ENCODE measurements at regions not wholly inside any gene's neighbourhood (a gene's known extent, or its start where the extent isn't known, plus 50 kb on each side); places are given as distances from the start of the nearest gene placed in this dataset.
"Not testable (repeated sequence)": the region's sequence is repeated elsewhere in the genome, so short reads cannot be mapped to it uniquely, and the experiment has no call there.

DNA sequence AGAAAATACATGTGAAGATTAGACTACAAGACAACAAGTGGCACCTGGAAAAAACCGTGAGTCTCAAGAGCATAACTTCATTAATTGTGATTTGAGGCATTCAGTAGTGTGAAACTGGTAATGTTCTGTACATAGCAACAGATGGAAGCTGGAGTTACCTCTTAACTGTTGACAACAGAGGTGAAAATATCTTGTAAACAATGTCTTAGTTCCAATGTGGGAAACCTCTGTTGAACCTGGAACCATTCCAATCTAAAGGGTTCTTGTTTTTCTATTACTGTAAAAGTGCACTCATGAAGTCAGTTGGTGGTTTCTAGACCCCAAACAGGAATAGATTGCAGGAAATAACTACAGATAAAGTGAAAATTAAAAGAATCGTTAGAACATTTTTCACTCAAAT, 728.4 kb downstream of the SLITRK1 start:
- Histone ChIP-seq H3K27ac (ENCODE audit: low read depth, low read length) (no peak overlapping the region), H3K9me3 (ENCODE audit: control insufficient read depth in 3 of 3, low read length in 3 of 3) (no peaks in the 10 kb centered on the region), H3K4me3 (ENCODE audit: low read length in 3 of 3) (no peak overlapping the region), H3K36me3 (ENCODE audit: control insufficient read depth in 3 of 3, insufficient read depth in 3 of 3, low read length in 3 of 3) (no peaks in the 10 kb centered on the region), H3K4me1 (ENCODE audit: control insufficient read depth in 3 of 3, insufficient read depth in 3 of 3, low read length in 3 of 3) (no peaks in the 10 kb centered on the region), H3K27me3 (ENCODE audit: control insufficient read depth in 3 of 3, insufficient read depth in 3 of 3, low read length in 3 of 3) (no peaks in the 10 kb centered on the region), H3K9ac (ENCODE audit: low read depth in 1 of 3, low read length in 3 of 3) (no peak overlapping the region)

DNA sequence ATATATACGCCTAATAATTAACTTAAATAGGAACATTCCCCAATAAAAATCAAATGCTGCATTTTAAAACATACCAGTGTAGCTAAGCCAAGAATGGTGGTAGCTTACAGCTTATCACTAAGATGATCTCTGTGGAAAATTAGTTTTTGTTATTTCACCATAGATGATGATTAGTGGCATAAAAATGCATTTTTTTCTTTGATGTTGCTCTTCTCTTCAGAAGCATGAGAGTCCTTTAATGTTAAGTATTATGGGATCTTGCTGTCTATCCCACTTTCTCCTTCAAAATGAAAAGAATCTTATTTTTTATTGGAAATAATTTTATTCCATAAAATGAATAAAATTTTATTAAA, 731.0 kb downstream of the SLITRK1 start:
- no peaks in the 10 kb centered on the region for H3K27me3 ChIP-seq (ENCODE audit: control insufficient read depth in 3 of 3, insufficient read depth in 3 of 3, low read length in 3 of 3)
- H3K36me3 ChIP-seq (ENCODE audit: control insufficient read depth in 3 of 3, insufficient read depth in 3 of 3, low read length in 3 of 3), result no peaks in the 10 kb centered on the region
- H3K9me3 ChIP-seq (ENCODE audit: control insufficient read depth in 3 of 3, low read length in 3 of 3), result no peaks in the 10 kb centered on the region
- H3K27ac ChIP-seq (ENCODE audit: low read depth, low read length), result no peak overlapping the region
- H3K9ac ChIP-seq (ENCODE audit: low read depth in 1 of 3, low read length in 3 of 3), result no peak overlapping the region
- no peaks in the 10 kb centered on the region for H3K4me1 ChIP-seq (ENCODE audit: control insufficient read depth in 3 of 3, insufficient read depth in 3 of 3, low read length in 3 of 3)
- no peak overlapping the region for H3K4me3 ChIP-seq (ENCODE audit: low read length in 3 of 3)

GRCh38 chr13:83150616-83151307, 731.5 kb downstream of the SLITRK1 start:
- Histone ChIP-seq H3K9me3 (ENCODE audit: control insufficient read depth in 3 of 3, low read length in 3 of 3) (no peaks in the 10 kb centered on the region), H3K27me3 (ENCODE audit: control insufficient read depth in 3 of 3, insufficient read depth in 3 of 3, low read length in 3 of 3) (no peaks in the 10 kb centered on the region), H3K27ac (ENCODE audit: low read depth, low read length) (no peak overlapping the region), H3K4me3 (ENCODE audit: low read length in 3 of 3) (no peak overlapping the region), H3K36me3 (ENCODE audit: control insufficient read depth in 3 of 3, insufficient read depth in 3 of 3, low read length in 3 of 3) (no peaks in the 10 kb centered on the region), H3K9ac (ENCODE audit: low read depth in 1 of 3, low read length in 3 of 3) (no peak overlapping the region), H3K4me1 (ENCODE audit: control insufficient read depth in 3 of 3, insufficient read depth in 3 of 3, low read length in 3 of 3) (no peaks in the 10 kb centered on the region)

GRCh38 chr13:83136660-83137059, 745.6 kb downstream of the SLITRK1 start:
- H3K27me3 ChIP-seq (ENCODE audit: control insufficient read depth in 3 of 3, insufficient read depth in 3 of 3, low read length in 3 of 3), result no peaks in the 10 kb centered on the region
- H3K9me3 ChIP-seq (ENCODE audit: control insufficient read depth in 3 of 3, low read length in 3 of 3), result peaks cover 0 to 6% (median 0%) of the 10 kb centered on the region in 3 donors
- no peak overlapping the region for H3K9ac ChIP-seq (ENCODE audit: low read depth in 1 of 3, low read length in 3 of 3)
- no peaks in the 10 kb centered on the region for H3K4me1 ChIP-seq (ENCODE audit: control insufficient read depth in 3 of 3, insufficient read depth in 3 of 3, low read length in 3 of 3)
- no peak overlapping the region for H3K4me3 ChIP-seq (ENCODE audit: low read length in 3 of 3)
- no peaks in the 10 kb centered on the region for H3K36me3 ChIP-seq (ENCODE audit: control insufficient read depth in 3 of 3, insufficient read depth in 3 of 3, low read length in 3 of 3)
- no peak overlapping the region for H3K27ac ChIP-seq (ENCODE audit: low read depth, low read length)

- H3K27ac ChIP-seq (ENCODE audit: low read depth, low read length), result no peak overlapping the region
- H3K27me3 ChIP-seq (ENCODE audit: control insufficient read depth in 3 of 3, insufficient read depth in 3 of 3, low read length in 3 of 3), result no peaks in the 10 kb centered on the region
- no peak overlapping the region for H3K4me3 ChIP-seq (ENCODE audit: low read length in 3 of 3)
- no peaks in the 10 kb centered on the region for H3K36me3 ChIP-seq (ENCODE audit: control insufficient read depth in 3 of 3, insufficient read depth in 3 of 3, low read length in 3 of 3)
- no peaks in the 10 kb centered on the region for H3K4me1 ChIP-seq (ENCODE audit: control insufficient read depth in 3 of 3, insufficient read depth in 3 of 3, low read length in 3 of 3)
- H3K9ac ChIP-seq (ENCODE audit: low read depth in 1 of 3, low read length in 3 of 3), result no peak overlapping the region
- no peaks in the 10 kb centered on the region for H3K9me3 ChIP-seq (ENCODE audit: control insufficient read depth in 3 of 3, low read length in 3 of 3)
Measured at GRCh38 chr13:83125791-83126190, 756.5 kb downstream of the SLITRK1 start.

GRCh38 chr13:83121896-83122295, 760.4 kb downstream of the SLITRK1 start:
- no peaks in the 10 kb centered on the region for H3K36me3 ChIP-seq (ENCODE audit: control insufficient read depth in 3 of 3, insufficient read depth in 3 of 3, low read length in 3 of 3)
- no peaks in the 10 kb centered on the region for H3K27me3 ChIP-seq (ENCODE audit: control insufficient read depth in 3 of 3, insufficient read depth in 3 of 3, low read length in 3 of 3)
- no peak overlapping the region for H3K9ac ChIP-seq (ENCODE audit: low read depth in 1 of 3, low read length in 3 of 3)
- H3K27ac ChIP-seq (ENCODE audit: low read depth, low read length), result no peak overlapping the region
- no peaks in the 10 kb centered on the region for H3K4me1 ChIP-seq (ENCODE audit: control insufficient read depth in 3 of 3, insufficient read depth in 3 of 3, low read length in 3 of 3)
- no peak overlapping the region for H3K4me3 ChIP-seq (ENCODE audit: low read length in 3 of 3)
- no peaks in the 10 kb centered on the region for H3K9me3 ChIP-seq (ENCODE audit: control insufficient read depth in 3 of 3, low read length in 3 of 3)

GRCh38 chr13:83117046-83117445, 765.2 kb downstream of the SLITRK1 start:
- H3K4me1 ChIP-seq (ENCODE audit: control insufficient read depth in 3 of 3, insufficient read depth in 3 of 3, low read length in 3 of 3), result no peaks in the 10 kb centered on the region
- no peaks in the 10 kb centered on the region for H3K27me3 ChIP-seq (ENCODE audit: control insufficient read depth in 3 of 3, insufficient read depth in 3 of 3, low read length in 3 of 3)
- no peak overlapping the region for H3K9ac ChIP-seq (ENCODE audit: low read depth in 1 of 3, low read length in 3 of 3)
- no peaks in the 10 kb centered on the region for H3K9me3 ChIP-seq (ENCODE audit: control insufficient read depth in 3 of 3, low read length in 3 of 3)
- H3K36me3 ChIP-seq (ENCODE audit: control insufficient read depth in 3 of 3, insufficient read depth in 3 of 3, low read length in 3 of 3), result no peaks in the 10 kb centered on the region
- H3K4me3 ChIP-seq (ENCODE audit: low read length in 3 of 3), result no peak overlapping the region
- H3K27ac ChIP-seq (ENCODE audit: low read depth, low read length), result no peak overlapping the region

DNA sequence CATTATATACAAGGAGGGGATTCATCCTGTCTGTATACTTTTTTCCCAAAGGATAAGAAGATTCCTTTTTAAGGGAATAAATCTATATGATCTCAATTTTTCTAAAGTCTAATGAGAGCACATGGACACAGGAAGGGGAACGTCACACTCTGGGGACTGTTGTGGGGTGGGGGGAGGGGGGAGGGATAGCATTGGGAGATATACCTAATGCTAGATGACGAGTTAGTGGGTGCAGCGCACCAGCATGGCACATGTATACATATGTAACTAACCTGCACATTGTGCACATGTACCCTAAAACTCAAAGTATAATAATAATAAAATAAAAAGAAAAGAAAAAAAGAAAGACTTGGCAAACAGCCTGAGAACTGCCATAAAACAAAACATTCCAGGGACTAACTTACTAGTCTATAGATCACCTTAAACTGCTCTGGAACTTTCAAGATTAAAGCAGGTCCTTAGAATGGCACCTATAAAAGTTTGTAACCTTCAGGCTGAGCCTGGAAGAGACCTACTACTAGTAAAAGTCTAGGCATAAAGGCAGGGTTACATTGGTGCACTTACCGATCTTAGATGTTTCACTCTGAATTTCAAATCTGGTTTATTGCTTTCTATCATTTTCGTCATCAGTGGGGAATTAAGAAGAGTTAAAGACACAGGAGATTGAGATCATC, 780.6 kb downstream of the SLITRK1 start:
- not testable (repeated sequence) for H3K9ac ChIP-seq (ENCODE audit: low read depth in 1 of 3, low read length in 3 of 3); H3K27ac ChIP-seq (ENCODE audit: low read depth, low read length); H3K4me1 ChIP-seq (ENCODE audit: control insufficient read depth in 3 of 3, insufficient read depth in 3 of 3, low read length in 3 of 3); H3K4me3 ChIP-seq (ENCODE audit: low read length in 3 of 3); H3K36me3 ChIP-seq (ENCODE audit: control insufficient read depth in 3 of 3, insufficient read depth in 3 of 3, low read length in 3 of 3); H3K27me3 ChIP-seq (ENCODE audit: control insufficient read depth in 3 of 3, insufficient read depth in 3 of 3, low read length in 3 of 3); H3K9me3 ChIP-seq (ENCODE audit: control insufficient read depth in 3 of 3, low read length in 3 of 3)

DNA sequence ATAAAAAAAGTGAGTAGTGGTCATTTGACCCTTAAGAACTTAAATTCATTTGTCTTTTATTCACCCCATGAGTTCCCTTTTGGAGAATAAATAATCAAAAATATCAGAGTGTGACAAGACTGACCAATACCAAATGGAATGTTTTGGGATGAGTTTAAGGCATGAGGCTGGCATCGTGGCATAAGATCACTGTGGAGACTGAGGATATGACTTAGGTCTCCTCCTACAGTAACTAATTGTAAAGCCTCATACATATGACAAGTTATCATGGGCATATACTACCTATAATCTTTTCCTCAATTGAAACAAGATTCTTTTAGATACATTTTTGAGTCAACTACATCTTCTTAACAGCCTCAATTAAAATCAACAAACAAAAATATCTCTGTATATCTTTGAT, 782.0 kb downstream of the SLITRK1 start:
- H3K27ac ChIP-seq (ENCODE audit: low read depth, low read length), result no peak overlapping the region
- no peak overlapping the region for H3K9ac ChIP-seq (ENCODE audit: low read depth in 1 of 3, low read length in 3 of 3)
- no peaks in the 10 kb centered on the region for H3K36me3 ChIP-seq (ENCODE audit: control insufficient read depth in 3 of 3, insufficient read depth in 3 of 3, low read length in 3 of 3)
- no peaks in the 10 kb centered on the region for H3K4me1 ChIP-seq (ENCODE audit: control insufficient read depth in 3 of 3, insufficient read depth in 3 of 3, low read length in 3 of 3)
- H3K27me3 ChIP-seq (ENCODE audit: control insufficient read depth in 3 of 3, insufficient read depth in 3 of 3, low read length in 3 of 3), result no peaks in the 10 kb centered on the region
- H3K4me3 ChIP-seq (ENCODE audit: low read length in 3 of 3), result no peak overlapping the region
- H3K9me3 ChIP-seq (ENCODE audit: control insufficient read depth in 3 of 3, low read length in 3 of 3), result no peaks in the 10 kb centered on the region

DNA sequence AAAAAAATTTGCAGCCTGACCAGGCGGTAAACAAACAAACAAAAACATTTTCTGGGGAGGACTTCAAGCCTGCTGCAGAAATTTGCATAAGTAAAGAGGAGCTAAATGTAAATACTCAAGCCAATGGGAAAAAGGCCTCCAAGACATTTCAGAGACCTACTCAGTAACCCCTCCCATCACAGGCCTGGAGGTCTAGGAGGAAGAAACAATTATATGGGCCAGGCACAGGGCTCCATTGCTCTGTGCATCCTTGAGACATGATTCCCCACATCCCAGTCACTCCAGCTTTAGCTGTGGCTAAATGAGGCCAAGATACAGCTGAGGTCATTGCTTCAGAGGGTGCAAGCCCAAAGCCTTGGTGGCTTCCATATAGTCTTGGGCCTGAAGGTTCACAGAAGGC, 793.4 kb downstream of the SLITRK1 start:
- Histone ChIP-seq H3K4me3 (ENCODE audit: low read length in 3 of 3) (no peak overlapping the region), H3K36me3 (ENCODE audit: control insufficient read depth in 3 of 3, insufficient read depth in 3 of 3, low read length in 3 of 3) (no peaks in the 10 kb centered on the region), H3K9ac (ENCODE audit: low read depth in 1 of 3, low read length in 3 of 3) (no peak overlapping the region), H3K9me3 (ENCODE audit: control insufficient read depth in 3 of 3, low read length in 3 of 3) (no peaks in the 10 kb centered on the region), H3K27ac (ENCODE audit: low read depth, low read length) (no peak overlapping the region), H3K27me3 (ENCODE audit: control insufficient read depth in 3 of 3, insufficient read depth in 3 of 3, low read length in 3 of 3) (no peaks in the 10 kb centered on the region), H3K4me1 (ENCODE audit: control insufficient read depth in 3 of 3, insufficient read depth in 3 of 3, low read length in 3 of 3) (no peaks in the 10 kb centered on the region)
